Left lobe of liver (tissue), 2 donors: ENCODE measurements at regions not wholly inside any gene's neighbourhood (a gene's known extent, or its start where the extent isn't known, plus 50 kb on each side); places are given as distances from the start of the nearest gene placed in this dataset.

ENCODE experiments used
- ATAC-seq: fragments of 200-7000 bp; cut with Tn5 transposase; one replicate; pipeline ENCODE4 v1.9.1; 2020; ENCODE audit warnings: mild to moderate bottlenecking, moderate library complexity
- DNase-seq: peaks from one replicate; pipeline ENCODE4 v3.0.0-alpha.2; 2020; ENCODE audit warnings: low spot score
- donor health status: DM: no; HTN: no; CAD: no; lungs with moderate emphysema.
- donor health status: DM: no; HTN: yes; CAD: no.

- DNase-seq: peak; percentile 67
- peak; percentile 57 for ATAC-seq
Observed at GRCh38 chr1:67558449-67559193, 126.4 kb upstream of the GADD45A start.

- ATAC-seq (no peak), DNase-seq (no peak)
Observed at GRCh38 chr1:67559222-67559700, 125.7 kb upstream of the GADD45A start.

- DNase-seq (no peak), ATAC-seq (no peak)
Observed at GRCh38 chr1:67560580-67561255, 124.3 kb upstream of the GADD45A start.

- peak; percentile 86 for ATAC-seq
- DNase-seq: peak; percentile 97
Observed at GRCh38 chr1:67561704-67562113, 123.3 kb upstream of the GADD45A start.

DNA sequence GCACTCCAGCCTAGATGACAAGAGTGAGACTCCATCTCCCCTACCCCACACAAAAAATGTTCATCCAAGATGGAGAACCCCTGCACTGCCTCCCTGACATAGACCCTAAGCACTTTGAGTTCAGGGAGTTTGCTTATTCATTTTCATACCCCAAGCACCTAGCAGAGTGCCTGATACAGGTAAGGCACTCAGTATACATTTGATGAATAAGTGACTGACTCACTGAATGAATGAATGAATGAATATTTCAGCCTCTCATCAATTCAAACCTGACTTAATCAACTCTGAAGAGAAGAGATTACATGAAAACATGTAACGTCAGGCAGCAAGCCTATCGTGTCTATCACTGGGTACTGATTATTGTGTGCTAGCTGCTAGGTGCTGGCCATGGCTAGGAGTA lies 121.3 kb upstream of the GADD45A start:
- ATAC-seq (no peak), DNase-seq (no peak)

GRCh38 chr1:67564193-67564592 lies 120.8 kb upstream of the GADD45A start:
- ATAC-seq (no peak), DNase-seq (no peak)

GRCh38 chr1:67566803-67567377 lies 118.1 kb upstream of the GADD45A start:
- no peak for DNase-seq
- ATAC-seq: no peak

- DNase-seq (no peak), ATAC-seq (peak; percentile 12)
Observed at GRCh38 chr1:67570486-67571143, 114.4 kb upstream of the GADD45A start.

GRCh38 chr1:67571406-67571805 lies 113.6 kb upstream of the GADD45A start:
- DNase-seq: peak; percentile 64
- ATAC-seq: peak; percentile 54

- no peak for DNase-seq
- ATAC-seq: peak; percentile 35
Observed at GRCh38 chr1:67571901-67572593, 113.0 kb upstream of the GADD45A start.

- peak; percentile 93 for DNase-seq
- peak; percentile 81 for ATAC-seq
Observed at GRCh38 chr1:67572594-67573221, 112.3 kb upstream of the GADD45A start.

DNA sequence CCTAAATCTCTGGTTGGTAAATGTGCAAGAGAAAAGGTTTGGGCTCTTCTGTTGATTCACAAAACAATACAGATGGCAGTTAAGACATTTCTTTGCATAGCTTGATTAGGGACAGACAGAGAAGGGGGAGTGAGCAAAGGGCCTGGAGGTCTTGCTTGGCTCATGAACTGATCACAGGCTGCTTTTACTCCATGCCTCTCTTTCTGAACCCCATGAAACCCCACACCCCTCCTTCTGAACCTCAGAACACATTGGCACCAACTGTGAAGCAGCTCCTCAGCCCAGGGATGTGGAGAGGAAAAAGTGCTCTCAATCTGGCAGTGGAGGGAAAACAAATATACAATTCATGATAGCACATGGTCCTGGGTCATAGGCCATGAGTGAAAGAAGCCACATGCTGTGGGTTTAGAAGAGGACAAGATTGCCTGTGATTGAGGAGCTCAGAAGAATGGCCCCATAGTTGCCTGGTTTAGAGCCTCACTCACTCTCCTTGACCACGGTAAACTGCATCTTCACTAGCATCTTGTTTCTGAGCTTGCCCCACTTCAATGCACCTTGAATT lies 111.6 kb upstream of the GADD45A start:
- peak; percentile 27 for ATAC-seq

DNA sequence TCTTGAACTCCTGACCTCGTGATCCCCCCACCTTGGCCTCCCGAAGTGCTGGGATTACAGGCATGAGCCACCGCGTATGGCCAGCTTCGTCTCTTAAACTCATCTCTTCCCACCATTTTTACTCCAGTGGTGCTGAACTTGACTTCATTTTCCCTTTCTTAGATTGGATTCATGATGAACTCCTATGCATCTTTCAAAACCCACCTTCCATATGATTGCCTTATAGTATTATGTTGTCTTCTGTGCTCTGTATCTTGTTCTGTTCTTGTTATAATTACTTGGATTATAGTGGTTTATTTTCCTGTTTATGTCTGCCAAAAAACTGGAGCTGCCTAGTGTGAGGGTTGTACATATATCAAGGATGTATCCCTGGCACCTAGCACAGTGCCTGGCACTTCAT lies 110.8 kb upstream of the GADD45A start:
- no peak for DNase-seq
- ATAC-seq: no peak

More for the DNA sequence above, 111.6 kb upstream of the GADD45A start:
- no peak for DNase-seq

GRCh38 chr1:67575861-67576260 lies 109.1 kb upstream of the GADD45A start:
- DNase-seq: no peak
- ATAC-seq: no peak

- ATAC-seq: no peak
- DNase-seq: no peak
Observed at GRCh38 chr1:67576474-67576873, 108.5 kb upstream of the GADD45A start.

GRCh38 chr1:67577646-67578045 lies 107.4 kb upstream of the GADD45A start:
- no peak for ATAC-seq
- no peak for DNase-seq

GRCh38 chr1:67578397-67579020 lies 106.5 kb upstream of the GADD45A start:
- peak; percentile 95 for ATAC-seq
- peak; percentile 86 for DNase-seq

DNA sequence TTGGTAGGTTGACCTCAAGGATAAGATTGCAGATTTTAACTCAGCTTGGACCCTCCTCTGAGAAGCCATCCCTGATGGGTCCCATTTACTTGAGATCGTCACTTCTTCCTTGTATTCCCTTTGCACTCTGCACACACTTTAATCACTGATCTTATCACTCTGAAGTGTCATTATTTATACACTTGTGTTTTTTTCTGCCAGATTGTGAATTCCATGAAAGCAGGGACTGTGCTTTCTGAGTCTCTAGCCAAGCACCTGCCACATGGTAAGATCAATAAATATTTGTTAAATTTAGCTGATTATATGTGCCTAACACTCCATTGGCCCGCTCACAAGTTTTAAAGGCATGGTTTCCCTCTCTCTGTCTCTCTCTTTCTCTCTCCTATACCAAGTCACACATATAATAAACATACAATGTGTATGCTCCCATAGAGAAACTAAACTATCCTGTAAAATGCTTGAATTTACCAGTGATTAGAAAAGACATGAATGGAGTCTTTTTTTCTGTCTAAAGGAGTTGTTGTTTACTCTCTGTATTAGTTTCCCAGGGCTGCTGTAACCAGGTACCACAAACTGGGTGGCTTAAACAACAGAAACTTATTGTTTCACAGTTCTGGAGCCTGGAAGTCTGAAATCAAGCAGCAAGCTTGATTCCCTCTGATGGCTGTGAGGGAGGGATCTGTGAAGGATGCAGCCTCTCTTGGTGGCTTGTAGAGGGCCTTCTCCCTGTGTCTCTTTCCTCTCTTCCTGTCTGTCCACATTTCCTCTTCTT lies 105.2 kb upstream of the GADD45A start:
- ATAC-seq: no peak
- DNase-seq: no peak
